ENCODE measurements at regions not wholly inside any gene's neighbourhood (a gene's known extent, or its start where the extent isn't known, plus 50 kb on each side); places are given as distances from the start of the nearest gene placed in this dataset.

GRCh38 chr22:49585461-49586243, 242.0 kb downstream of the BRD1 start:
- Histone ChIP-seq H3K4me3 (ENCODE audit: low read length) (no peak overlapping the region), H3K4me1 (ENCODE audit: control insufficient read depth, insufficient read depth, low read length) (no peaks in the 10 kb centered on the region), H3K9me3 (ENCODE audit: control insufficient read depth, insufficient read depth, low read length) (peaks cover under 1% of the 10 kb centered on the region), H3K27me3 (ENCODE audit: control insufficient read depth, insufficient read depth, low read length) (no peaks in the 10 kb centered on the region), H3K36me3 (ENCODE audit: control insufficient read depth, insufficient read depth, low read length) (no peaks in the 10 kb centered on the region), H3K27ac (ENCODE audit: low read length) (no peak overlapping the region)
- ATAC-seq (no peak), DNase-seq (no peak)
- Mint-ChIP-seq H3K4me1 (peaks cover 14 to 15% of the 10 kb centered on the region in 2 donors), H3K4me3 (no peak overlapping the region), H3K36me3 (no peaks in the 10 kb centered on the region), H3K27me3 (ENCODE audit: low read depth in 2 of 2) (no peaks in the 10 kb centered on the region), H3K27ac (no peak overlapping the region), H3K9me3 (no peaks in the 10 kb centered on the region)
- intact Hi-C loops (cut with micrococcal nuclease) = no loop called here
- no peak for TF ChIP-seq CTCF (IDR thresholded peaks at IDR 0.05)
- WGBS (ENCODE audit: insufficient coverage) = 93% methylated on average over 22 of the region's 23 CpGs

- DNase-seq = no peak
- no peaks in the 10 kb centered on the region for H3K36me3 ChIP-seq (ENCODE audit: control insufficient read depth, insufficient read depth, low read length)
- Mint-ChIP-seq H3K36me3 (no peaks in the 10 kb centered on the region), H3K27me3 (ENCODE audit: low read depth in 2 of 2) (no peaks in the 10 kb centered on the region), H3K27ac (no peak overlapping the region), H3K4me3 (no peak overlapping the region), H3K9me3 (no peaks in the 10 kb centered on the region), H3K4me1 (peaks cover 14 to 15% of the 10 kb centered on the region in 2 donors)
- intact Hi-C loops (cut with micrococcal nuclease) = no loop called here
- no peak overlapping the region for H3K4me3 ChIP-seq (ENCODE audit: low read length)
- no peak for ATAC-seq
- 83% methylated on average over 26 of the region's 26 CpGs for WGBS (ENCODE audit: insufficient coverage)
- TF ChIP-seq CTCF (IDR thresholded peaks at IDR 0.05) = no peak
- H3K4me1 ChIP-seq (ENCODE audit: control insufficient read depth, insufficient read depth, low read length) = no peaks in the 10 kb centered on the region
- peaks cover 6% of the 10 kb centered on the region for H3K9me3 ChIP-seq (ENCODE audit: control insufficient read depth, insufficient read depth, low read length)
- no peaks in the 10 kb centered on the region for H3K27me3 ChIP-seq (ENCODE audit: control insufficient read depth, insufficient read depth, low read length)
- no peak overlapping the region for H3K27ac ChIP-seq (ENCODE audit: low read length)
Observed at GRCh38 chr22:49583886-49584505, 243.7 kb downstream of the BRD1 start.

GRCh38 chr22:49583341-49583740, 244.3 kb downstream of the BRD1 start:
- WGBS (ENCODE audit: insufficient coverage) = 83% methylated on average over 11 of the region's 11 CpGs
- Histone ChIP-seq H3K4me3 (ENCODE audit: low read length) (no peak overlapping the region), H3K4me1 (ENCODE audit: control insufficient read depth, insufficient read depth, low read length) (no peaks in the 10 kb centered on the region), H3K27me3 (ENCODE audit: control insufficient read depth, insufficient read depth, low read length) (no peaks in the 10 kb centered on the region), H3K27ac (ENCODE audit: low read length) (no peak overlapping the region), H3K36me3 (ENCODE audit: control insufficient read depth, insufficient read depth, low read length) (no peaks in the 10 kb centered on the region), H3K9me3 (ENCODE audit: control insufficient read depth, insufficient read depth, low read length) (peaks cover 6% of the 10 kb centered on the region)
- DNase-seq = no peak
- Mint-ChIP-seq H3K4me3 (no peak overlapping the region), H3K9me3 (no peaks in the 10 kb centered on the region), H3K36me3 (no peaks in the 10 kb centered on the region), H3K27ac (no peak overlapping the region), H3K27me3 (ENCODE audit: low read depth in 2 of 2) (no peaks in the 10 kb centered on the region), H3K4me1 (peaks cover 18 to 19% of the 10 kb centered on the region in 2 donors)
- intact Hi-C loops (cut with micrococcal nuclease) = no loop called here
- TF ChIP-seq CTCF (IDR thresholded peaks at IDR 0.05) = no peak
- ATAC-seq = no peak
